Liver (tissue), 2 donors: ENCODE measurements at regions not wholly inside any gene's neighbourhood (a gene's known extent, or its start where the extent isn't known, plus 50 kb on each side); places are given as distances from the start of the nearest gene placed in this dataset.

Experiments
- CTCF ChIP-seq: fragments of 150-350 bp; IDR thresholded peaks from 2 replicates; pipeline ENCODE4 v1.5.1; 2017; ENCODE audit warnings: improper control_type of control experiment, low read depth, low read length; ENCODE audit not compliant: missing input control
- ZBTB33 ChIP-seq: IDR thresholded peaks from 2 replicates; pipeline ENCODE4 v1.6.1; 2016; ENCODE audit warnings: antibody characterized with exemption
- donor health status: healthy.

- TF ChIP-seq CTCF (no peak), ZBTB33 (no peak)
Measured at GRCh38 chr16:51881731-51882130, 665.2 kb downstream of the TOX3 start.
